Body of pancreas (tissue), 4 donors: ENCODE measurements at regions not wholly inside any gene's neighbourhood (a gene's known extent, or its start where the extent isn't known, plus 50 kb on each side); places are given as distances from the start of the nearest gene placed in this dataset.

ENCODE experiments used
- ATAC-seq: fragments of 150-250 bp; one replicate; pipeline ENCODE4 v1.9.1; 2016
- DNase-seq, 4 donors: peaks; one replicate each; pipeline ENCODE4 v3.0.0-alpha.2; 2019
- H3K27ac ChIP-seq, 4 donors: fragments of 200-600 bp; sonication (generic); 1 replicate in 3 of 4; 2 replicates in 1 of 4; pipeline versions ENCODE4 v1.5.1 to v1.6.1; 2016 to 2019; ENCODE audit warnings: mild to moderate bottlenecking in 1 of 4, mixed read lengths in 1 of 4, moderate library complexity in 1 of 4
- H3K27me3 ChIP-seq, 2 donors: fragments of 200-600 bp; sonication (generic); one replicate each; pipeline ENCODE4 v1.6.0; 2016; ENCODE audit warnings: mild to moderate bottlenecking in 1 of 2
- H3K36me3 ChIP-seq, 2 donors: fragments of 200-600 bp; sonication (generic); replicated peaks in 1 of 2; 2 replicates each; pipeline ENCODE4 v1.5.1; 2016; ENCODE audit warnings: low read depth in 2 of 2; ENCODE audit not compliant: insufficient read depth in 1 of 2
- H3K4me1 ChIP-seq: fragments of 200-600 bp; sonication (generic); one replicate; pipeline ENCODE4 v1.6.0; 2016
- H3K4me3 ChIP-seq, 2 donors: fragments of 200-600 bp; sonication (generic); 1 replicate in 1 of 2; 2 replicates in 1 of 2; pipeline ENCODE4 v1.5.1; 2016 to 2019
- H3K9me3 ChIP-seq, 3 donors: fragments of 200-600 bp; sonication (generic); 1 replicate in 2 of 3; 2 replicates in 1 of 3; pipeline ENCODE4 v1.5.1; 2016
- POLR2A ChIP-seq, 3 donors: fragments of 450-650 bp; IDR thresholded peaks; one replicate each; pipeline ENCODE4 v1.6.1; 2016; ENCODE audit warnings: antibody characterized with exemption in 3 of 3, mild to moderate bottlenecking in 2 of 3
- WGBS, 2 donors: methylation state at CpG; one replicate each; pipeline ENCODE4 v1.1.5; 2017; 5-methylcytosine and 5-hydroxymethylcytosine counted together
- intact Hi-C: fragments of 100-400 bp; cut with DNase I; formaldehyde crosslinking; loops from one replicate; pipeline ENCODE4 v1.15.1; 2023
- TF ChIP-seq, protein P1 (sequence below), 7 experiments: fragments of 450-650 bp in 4 of 7; fragments of 200-600 bp in 3 of 7; sonication (generic) in 3 of 7; IDR thresholded peaks; one replicate each; pipeline ENCODE4 v1.5.1; 2016 to 2019; ENCODE audit warnings: antibody characterized with exemption in 7 of 7

DNA sequence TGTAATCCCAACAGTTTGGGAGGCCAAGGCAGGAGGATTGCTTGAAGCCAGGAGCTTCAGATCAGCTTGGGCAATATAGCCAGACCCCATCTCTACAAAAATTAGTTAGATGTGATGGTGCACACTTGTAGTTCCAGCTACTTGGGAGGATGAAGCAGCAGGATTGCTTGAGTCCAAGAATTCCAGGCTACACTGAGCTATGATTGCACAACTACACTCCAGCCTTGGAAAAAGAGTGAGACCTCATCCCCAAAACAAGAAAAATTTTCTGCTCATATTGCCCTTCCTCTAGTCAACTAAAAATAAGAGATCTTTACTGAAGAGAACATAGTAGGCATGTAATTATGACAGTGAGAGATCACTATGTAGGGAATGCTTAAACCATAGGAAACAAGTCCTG, 60.9 kb upstream of the SPATA12 start:
- TF ChIP-seq, protein P1, sequence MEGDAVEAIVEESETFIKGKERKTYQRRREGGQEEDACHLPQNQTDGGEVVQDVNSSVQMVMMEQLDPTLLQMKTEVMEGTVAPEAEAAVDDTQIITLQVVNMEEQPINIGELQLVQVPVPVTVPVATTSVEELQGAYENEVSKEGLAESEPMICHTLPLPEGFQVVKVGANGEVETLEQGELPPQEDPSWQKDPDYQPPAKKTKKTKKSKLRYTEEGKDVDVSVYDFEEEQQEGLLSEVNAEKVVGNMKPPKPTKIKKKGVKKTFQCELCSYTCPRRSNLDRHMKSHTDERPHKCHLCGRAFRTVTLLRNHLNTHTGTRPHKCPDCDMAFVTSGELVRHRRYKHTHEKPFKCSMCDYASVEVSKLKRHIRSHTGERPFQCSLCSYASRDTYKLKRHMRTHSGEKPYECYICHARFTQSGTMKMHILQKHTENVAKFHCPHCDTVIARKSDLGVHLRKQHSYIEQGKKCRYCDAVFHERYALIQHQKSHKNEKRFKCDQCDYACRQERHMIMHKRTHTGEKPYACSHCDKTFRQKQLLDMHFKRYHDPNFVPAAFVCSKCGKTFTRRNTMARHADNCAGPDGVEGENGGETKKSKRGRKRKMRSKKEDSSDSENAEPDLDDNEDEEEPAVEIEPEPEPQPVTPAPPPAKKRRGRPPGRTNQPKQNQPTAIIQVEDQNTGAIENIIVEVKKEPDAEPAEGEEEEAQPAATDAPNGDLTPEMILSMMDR (IDR thresholded peaks at IDR 0.05), result no peak
- TF ChIP-seq POLR2A (IDR thresholded peaks at IDR 0.05), result no peak
- H3K27ac ChIP-seq, result no peak overlapping the region
- no peak for DNase-seq
- peaks cover 35% of the 10 kb centered on the region for H3K4me1 ChIP-seq
- no peaks in the 10 kb centered on the region for H3K27me3 ChIP-seq
- H3K36me3 ChIP-seq, result no peaks in the 10 kb centered on the region
- intact Hi-C loops, result loop anchor here (5.0 kb wide), 1 partner anchor 78 kb away; no protein-coding TSS in a partner anchor
- H3K4me3 ChIP-seq, result no peak overlapping the region
- no peaks in the 10 kb centered on the region for H3K9me3 ChIP-seq
- no peak for ATAC-seq

DNA sequence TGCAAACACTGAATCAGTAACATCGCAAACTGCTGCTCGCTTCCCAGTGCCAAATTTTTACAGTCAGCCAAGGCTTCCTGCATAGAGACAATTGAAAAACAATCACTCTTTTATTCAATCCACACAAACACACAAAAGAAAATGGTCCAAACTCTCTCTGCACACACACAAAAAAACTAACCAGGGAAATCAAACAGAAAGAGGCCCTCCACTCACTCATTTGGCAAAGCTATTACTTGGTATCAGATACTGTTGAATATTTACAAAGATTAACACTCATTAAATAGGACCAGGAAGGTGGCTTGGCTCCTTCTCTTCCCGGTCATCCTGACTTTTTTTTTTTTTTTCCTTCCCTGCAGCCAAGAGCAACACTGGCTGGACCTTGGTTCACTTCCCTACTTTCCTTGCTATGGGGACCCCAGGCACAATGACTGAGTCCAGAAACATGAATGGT, 62.4 kb upstream of the SPATA12 start:
- H3K9me3 ChIP-seq, result no peaks in the 10 kb centered on the region
- TF ChIP-seq, protein P1 (IDR thresholded peaks at IDR 0.05), result no peak
- TF ChIP-seq POLR2A (IDR thresholded peaks at IDR 0.05), result no peak
- DNase-seq (no peak), ATAC-seq (peak; percentile 55)
- no peaks in the 10 kb centered on the region for H3K36me3 ChIP-seq
- no peak overlapping the region for H3K4me3 ChIP-seq
- peak overlapping the region in 3 of 4 donors; percentile 60 to 72 (median 67) for H3K27ac ChIP-seq
- 26 to 40% methylated on average over 3 of the region's 3 CpGs for WGBS, 2 donors
- no peaks in the 10 kb centered on the region for H3K27me3 ChIP-seq
- H3K4me1 ChIP-seq, result peaks cover 30% of the 10 kb centered on the region
- intact Hi-C loops, result loop anchor here (5.0 kb wide), 1 partner anchor 79 kb away; no protein-coding TSS in a partner anchor

DNA sequence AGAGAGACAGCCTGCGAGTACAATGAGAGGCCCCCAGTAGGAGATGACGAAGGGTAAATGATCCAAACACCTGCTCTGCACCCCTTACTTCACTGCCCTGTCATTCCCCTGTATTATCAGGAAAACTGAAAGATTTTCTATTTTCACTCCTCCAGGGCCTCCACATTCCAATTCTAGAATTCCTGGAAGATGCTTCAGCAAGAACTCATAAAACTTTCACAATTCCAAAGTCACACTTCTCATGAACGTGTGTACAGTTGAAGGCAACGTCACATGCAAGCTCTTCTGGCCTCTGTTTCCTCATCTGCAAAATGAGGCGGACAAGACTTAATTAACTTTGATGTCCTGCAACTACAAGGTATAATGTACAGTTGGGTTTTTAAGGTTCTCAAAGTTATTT, 62.8 kb upstream of the SPATA12 start:
- Histone ChIP-seq H3K27me3 (no peaks in the 10 kb centered on the region), H3K27ac (peak overlapping the region in 3 of 4 donors; percentile 60 to 72 (median 67)), H3K9me3 (no peaks in the 10 kb centered on the region), H3K36me3 (no peaks in the 10 kb centered on the region), H3K4me3 (no peak overlapping the region), H3K4me1 (peaks cover 30% of the 10 kb centered on the region)
- intact Hi-C loops, result loop anchor here (5.0 kb wide), 1 partner anchor 80 kb away; no protein-coding TSS in a partner anchor
- TF ChIP-seq, protein P1 (IDR thresholded peaks at IDR 0.05), result no peak
- TF ChIP-seq POLR2A (IDR thresholded peaks at IDR 0.05), result no peak
- ATAC-seq (peak; percentile 52), DNase-seq (no peak)
- 64 to 69% methylated on average over 5 of the region's 5 CpGs for WGBS, 2 donors

DNA sequence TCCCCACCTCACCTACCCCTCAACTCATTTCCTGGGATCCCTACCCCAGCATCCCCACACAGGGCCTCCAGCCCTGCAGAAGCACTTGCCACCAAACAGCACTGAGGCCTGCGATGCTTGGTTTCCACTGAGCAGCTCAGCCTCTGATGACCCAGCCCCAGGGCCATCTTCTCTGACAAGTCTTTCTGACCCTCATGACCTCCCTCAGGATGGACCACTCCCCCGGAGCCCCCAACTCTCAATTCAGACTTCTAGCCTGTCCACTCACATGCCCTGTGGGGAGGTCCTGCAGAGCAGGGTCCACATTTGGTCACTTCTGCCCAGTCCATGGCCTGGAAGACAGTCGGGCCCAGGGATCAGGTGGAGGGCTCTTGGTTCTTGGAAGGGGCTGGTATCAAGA, 63.4 kb upstream of the SPATA12 start:
- intact Hi-C loops, result loop anchor here (5.0 kb wide), 1 partner anchor 80 kb away; no protein-coding TSS in a partner anchor
- no peaks in the 10 kb centered on the region for H3K9me3 ChIP-seq
- H3K36me3 ChIP-seq, result no peaks in the 10 kb centered on the region
- TF ChIP-seq, protein P1 (IDR thresholded peaks at IDR 0.05), result no peak
- no peak for TF ChIP-seq POLR2A (IDR thresholded peaks at IDR 0.05)
- ATAC-seq (no peak), DNase-seq (no peak)
- 88 to 94% methylated on average over 3 of the region's 3 CpGs for WGBS, 2 donors
- H3K27me3 ChIP-seq, result no peaks in the 10 kb centered on the region
- H3K4me3 ChIP-seq, result no peak overlapping the region
- peak overlapping the region in 3 of 4 donors; percentile 60 to 72 (median 67) for H3K27ac ChIP-seq
- peaks cover 30% of the 10 kb centered on the region for H3K4me1 ChIP-seq

DNA sequence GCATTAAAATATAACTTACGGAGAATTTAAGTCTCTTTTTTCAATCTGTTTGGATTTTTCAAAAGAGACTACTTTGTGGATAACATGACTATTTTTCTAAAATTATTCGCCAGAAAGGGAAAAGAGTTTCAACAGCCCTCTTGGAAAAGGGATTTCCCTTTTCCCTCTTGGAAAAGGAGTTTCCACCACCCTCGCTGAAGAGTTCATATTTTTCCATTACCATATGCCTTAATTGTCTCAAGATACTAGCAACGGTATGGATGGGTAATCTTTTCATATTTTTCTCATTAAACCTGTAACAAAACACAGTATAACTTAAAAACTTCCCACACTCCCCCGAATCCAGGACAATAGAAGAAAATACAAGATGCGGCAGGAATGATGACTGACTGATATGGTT, 66.1 kb upstream of the SPATA12 start:
- intact Hi-C loops, result no loop called here

More for the DNA sequence above, 66.1 kb upstream of the SPATA12 start:
- ATAC-seq (no peak), DNase-seq (no peak)
- no peak for TF ChIP-seq POLR2A (IDR thresholded peaks at IDR 0.05)
- TF ChIP-seq, protein P1 (IDR thresholded peaks at IDR 0.05), result no peak
- 81 to 85% methylated on average over 6 of the region's 6 CpGs for WGBS, 2 donors
- Histone ChIP-seq H3K9me3 (no peaks in the 10 kb centered on the region), H3K4me1 (peaks cover 47% of the 10 kb centered on the region), H3K27me3 (no peaks in the 10 kb centered on the region), H3K27ac (peak overlapping the region in 3 of 4 donors; percentile 21 to 72 (median 52)), H3K4me3 (no peak overlapping the region), H3K36me3 (no peaks in the 10 kb centered on the region)
